ENCODE measurements at regions not wholly inside any gene's neighbourhood (a gene's known extent, or its start where the extent isn't known, plus 50 kb on each side); places are given as distances from the start of the nearest gene placed in this dataset.

GRCh38 chr21:35850542-35851103 lies 209.7 kb downstream of the SETD4 start:
- DNase-seq (ENCODE audit: low spot score), result no peak
- ATAC-seq, result no peak

- no peak for ATAC-seq
Observed at GRCh38 chr21:35850029-35850428, 210.3 kb downstream of the SETD4 start.

GRCh38 chr21:35849144-35849543 lies 211.2 kb downstream of the SETD4 start:
- ATAC-seq (peak; percentile 20), DNase-seq (ENCODE audit: low spot score) (no peak)

More at GRCh38 chr21:35850029-35850428, 210.3 kb downstream of the SETD4 start:
- no peak for DNase-seq (ENCODE audit: low spot score)

- DNase-seq (ENCODE audit: low spot score) (no peak), ATAC-seq (peak; percentile 69)
Observed at GRCh38 chr21:35843911-35844667, 216.2 kb downstream of the SETD4 start.

GRCh38 chr21:35840949-35841348 lies 219.4 kb downstream of the SETD4 start:
- no peak for DNase-seq (ENCODE audit: low spot score)
- ATAC-seq, result no peak

- ATAC-seq (peak; percentile 82), DNase-seq (ENCODE audit: low spot score) (no peak)
Observed at GRCh38 chr21:35840197-35840799, 220.0 kb downstream of the SETD4 start.

GRCh38 chr21:35838987-35839763 lies 221.2 kb downstream of the SETD4 start:
- ATAC-seq, result no peak

GRCh38 chr21:35838350-35838749 lies 222.0 kb downstream of the SETD4 start:
- DNase-seq (ENCODE audit: low spot score) (no peak), ATAC-seq (no peak)

More at GRCh38 chr21:35838987-35839763, 221.2 kb downstream of the SETD4 start:
- DNase-seq (ENCODE audit: low spot score), result no peak

- peak; percentile 62 for ATAC-seq
- DNase-seq (ENCODE audit: low spot score), result no peak
Observed at GRCh38 chr21:35833991-35834390, 226.3 kb downstream of the SETD4 start.

GRCh38 chr21:35833388-35833787 lies 226.9 kb downstream of the SETD4 start:
- DNase-seq (ENCODE audit: low spot score), result no peak
- peak; percentile 37 for ATAC-seq

GRCh38 chr21:35831230-35831629 lies 229.1 kb downstream of the SETD4 start:
- DNase-seq (ENCODE audit: low spot score), result no peak
- no peak for ATAC-seq

GRCh38 chr21:35829067-35829466 lies 231.3 kb downstream of the SETD4 start:
- DNase-seq (ENCODE audit: low spot score), result no peak
- no peak for ATAC-seq

GRCh38 chr21:35828161-35828560 lies 232.2 kb downstream of the SETD4 start:
- DNase-seq (ENCODE audit: low spot score) (no peak), ATAC-seq (no peak)

- no peak for ATAC-seq
Observed at GRCh38 chr21:35827004-35827403, 233.3 kb downstream of the SETD4 start.

GRCh38 chr21:35825370-35826353 lies 234.7 kb downstream of the SETD4 start:
- ATAC-seq (no peak), DNase-seq (ENCODE audit: low spot score) (no peak)

More at GRCh38 chr21:35827004-35827403, 233.3 kb downstream of the SETD4 start:
- no peak for DNase-seq (ENCODE audit: low spot score)

- ATAC-seq, result no peak
- DNase-seq (ENCODE audit: low spot score), result no peak
Observed at GRCh38 chr21:35824136-35824535, 236.2 kb downstream of the SETD4 start.

- DNase-seq (ENCODE audit: low spot score) (no peak), ATAC-seq (no peak)
Observed at GRCh38 chr21:35819134-35819533, 241.2 kb downstream of the SETD4 start.

- ATAC-seq, result no peak
Observed at GRCh38 chr21:35818597-35818996, 241.7 kb downstream of the SETD4 start.

GRCh38 chr21:35814858-35815619 lies 245.3 kb downstream of the SETD4 start:
- no peak for DNase-seq (ENCODE audit: low spot score)
- ATAC-seq, result no peak

More at GRCh38 chr21:35818597-35818996, 241.7 kb downstream of the SETD4 start:
- DNase-seq (ENCODE audit: low spot score), result no peak
